Vagina (tissue), 2 donors: ENCODE measurements at regions not wholly inside any gene's neighbourhood (a gene's known extent, or its start where the extent isn't known, plus 50 kb on each side); places are given as distances from the start of the nearest gene placed in this dataset.

Experiments used
- DNase-seq, 2 donors: peaks; one replicate each; pipeline ENCODE4 v3.0.0-alpha.2; 2017; ENCODE audit errors: extremely low spot score in 2 of 2
- H3K27ac ChIP-seq: fragments of 200-600 bp; sonication (generic); one replicate; pipeline ENCODE4 v1.5.1; 2019
- H3K27me3 ChIP-seq: fragments of 200-600 bp; sonication (generic); one replicate; pipeline ENCODE4 v1.5.1; 2019
- H3K36me3 ChIP-seq, 2 donors: fragments of 200-600 bp; sonication (generic); one replicate each; pipeline ENCODE4 v1.5.1; 2017 to 2019
- H3K4me1 ChIP-seq: fragments of 200-600 bp; sonication (generic); one replicate; pipeline ENCODE4 v1.5.1; 2019
- H3K4me3 ChIP-seq, 2 donors: fragments of 200-600 bp; sonication (generic); 1 replicate in 1 of 2; 2 replicates in 1 of 2; pipeline ENCODE4 v1.5.1; 2016 to 2019
- H3K9me3 ChIP-seq: fragments of 200-600 bp; sonication (generic); one replicate; pipeline ENCODE4 v1.5.1; 2019
- CTCF ChIP-seq, 3 experiments: fragments of 450-650 bp in 2 of 3; fragments of 200-600 bp in 1 of 3; sonication (generic) in 1 of 3; IDR thresholded peaks; one replicate each; pipeline ENCODE4 v1.5.1; 2017 to 2019; ENCODE audit warnings: antibody characterized with exemption in 3 of 3, mild to moderate bottlenecking in 2 of 3, moderate library complexity in 2 of 3
- POLR2A ChIP-seq, 2 donors: fragments of 450-650 bp; IDR thresholded peaks; one replicate each; pipeline ENCODE4 v1.6.1; 2017; ENCODE audit warnings: antibody characterized with exemption in 2 of 2, mild to moderate bottlenecking in 2 of 2, moderate library complexity in 2 of 2
- POLR2AphosphoS5 ChIP-seq, 2 donors: sonication (generic); formaldehyde crosslinking; IDR thresholded peaks; one replicate each; pipeline ENCODE4 v1.9.0; 2017; ENCODE audit warnings: antibody characterized with exemption in 2 of 2, mild to moderate bottlenecking in 2 of 2, low read depth in 1 of 2; ENCODE audit not compliant: insufficient read depth in 1 of 2
- intact Hi-C: fragments of 100-400 bp; cut with DNase I; formaldehyde crosslinking; loops from one replicate; pipeline ENCODE4 v1.15.1; 2023

GRCh38 chr11:69569306-69570200 lies 71.4 kb upstream of the CCND1 start:
- peak; percentile 67 to 82 for DNase-seq
- Histone ChIP-seq H3K36me3 (no peaks in the 10 kb centered on the region), H3K27me3 (no peaks in the 10 kb centered on the region), H3K4me1 (no peaks in the 10 kb centered on the region), H3K27ac (no peak overlapping the region), H3K9me3 (no peaks in the 10 kb centered on the region), H3K4me3 (no peak overlapping the region)
- TF ChIP-seq CTCF (IDR thresholded peaks at IDR 0.05): no peak
- TF ChIP-seq POLR2A (IDR thresholded peaks at IDR 0.05): no peak
- TF ChIP-seq POLR2AphosphoS5 (IDR thresholded peaks at IDR 0.05; ENCODE audit: insufficient read depth in 1 of 2, low read depth in 1 of 2): no peak
- intact Hi-C loops: no loop called here

GRCh38 chr11:69572233-69572860 lies 68.6 kb upstream of the CCND1 start:
- Histone ChIP-seq H3K27ac (no peak overlapping the region), H3K4me3 (no peak overlapping the region), H3K36me3 (no peaks in the 10 kb centered on the region), H3K9me3 (no peaks in the 10 kb centered on the region), H3K27me3 (no peaks in the 10 kb centered on the region), H3K4me1 (no peaks in the 10 kb centered on the region)
- TF ChIP-seq POLR2A (IDR thresholded peaks at IDR 0.05) (no peak), CTCF (IDR thresholded peaks at IDR 0.05) (no peak), POLR2AphosphoS5 (IDR thresholded peaks at IDR 0.05; ENCODE audit: insufficient read depth in 1 of 2, low read depth in 1 of 2) (no peak)
- peak; percentile 47 to 94 for DNase-seq
- intact Hi-C loops: no loop called here

GRCh38 chr11:69572861-69573260 lies 68.1 kb upstream of the CCND1 start:
- no peaks in the 10 kb centered on the region for H3K27me3 ChIP-seq
- intact Hi-C loops: no loop called here
- peak; percentile 55 to 72 for DNase-seq
- H3K4me1 ChIP-seq: no peaks in the 10 kb centered on the region
- H3K4me3 ChIP-seq: no peak overlapping the region
- TF ChIP-seq CTCF (IDR thresholded peaks at IDR 0.05) (no peak), POLR2AphosphoS5 (IDR thresholded peaks at IDR 0.05; ENCODE audit: insufficient read depth in 1 of 2, low read depth in 1 of 2) (no peak)
- H3K9me3 ChIP-seq: no peaks in the 10 kb centered on the region
- H3K27ac ChIP-seq: no peak overlapping the region
- no peaks in the 10 kb centered on the region for H3K36me3 ChIP-seq

- peak; percentile 19 to 60 for DNase-seq
- H3K27ac ChIP-seq: no peak overlapping the region
- TF ChIP-seq POLR2AphosphoS5 (IDR thresholded peaks at IDR 0.05; ENCODE audit: insufficient read depth in 1 of 2, low read depth in 1 of 2) (no peak), POLR2A (IDR thresholded peaks at IDR 0.05) (no peak), CTCF (IDR thresholded peaks at IDR 0.05) (no peak)
- no peaks in the 10 kb centered on the region for H3K36me3 ChIP-seq
- H3K27me3 ChIP-seq: no peaks in the 10 kb centered on the region
- H3K4me3 ChIP-seq: no peak overlapping the region
- no peaks in the 10 kb centered on the region for H3K4me1 ChIP-seq
- intact Hi-C loops: no loop called here
- H3K9me3 ChIP-seq: no peaks in the 10 kb centered on the region
Measured at GRCh38 chr11:69573761-69574607, 67.0 kb upstream of the CCND1 start.
